Loucy (cell line): ENCODE measurements at regions not wholly inside any gene's neighbourhood (a gene's known extent, or its start where the extent isn't known, plus 50 kb on each side); places are given as distances from the start of the nearest gene placed in this dataset.
"Not testable (repeated sequence)": the region's sequence is repeated elsewhere in the genome, so short reads cannot be mapped to it uniquely, and the experiment has no call there.

ENCODE experiments used
- EZH2phosphoT487 ChIP-seq: fragments of 200-600 bp; IDR thresholded peaks from 2 replicates; pipeline ENCODE4 v1.6.1; 2018; ENCODE audit warnings: antibody characterized with exemption, mild to moderate bottlenecking, moderate library complexity, borderline replicate concordance
- TF ChIP-seq, protein P1 (sequence below): fragments of 200-600 bp; sonication (generic); conservative IDR thresholded peaks from 2 replicates; pipeline ENCODE4 v1.5.1; 2014; ENCODE audit warnings: mild to moderate bottlenecking, antibody characterized with exemption, low read length

DNA sequence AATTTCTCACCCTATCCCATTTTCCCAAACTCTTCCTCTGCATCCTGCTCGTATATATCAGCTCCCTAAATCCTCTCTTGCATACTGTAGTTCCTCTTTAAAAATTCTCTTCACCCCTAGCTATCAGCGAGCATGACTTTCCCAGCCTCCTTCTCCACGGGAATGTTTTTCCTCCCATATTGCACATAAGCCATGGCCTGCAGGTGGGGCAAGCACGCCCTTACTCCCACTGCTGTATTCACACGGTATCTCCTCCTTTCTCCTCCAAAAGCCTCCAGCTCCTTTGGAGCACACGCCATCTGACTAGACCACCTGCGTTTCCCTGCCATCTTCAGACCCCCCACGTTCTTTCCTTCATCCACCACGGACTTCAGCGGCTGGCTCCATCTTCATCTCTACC lies 208.7 kb upstream of the FRG1 start:
- TF ChIP-seq, protein P1, sequence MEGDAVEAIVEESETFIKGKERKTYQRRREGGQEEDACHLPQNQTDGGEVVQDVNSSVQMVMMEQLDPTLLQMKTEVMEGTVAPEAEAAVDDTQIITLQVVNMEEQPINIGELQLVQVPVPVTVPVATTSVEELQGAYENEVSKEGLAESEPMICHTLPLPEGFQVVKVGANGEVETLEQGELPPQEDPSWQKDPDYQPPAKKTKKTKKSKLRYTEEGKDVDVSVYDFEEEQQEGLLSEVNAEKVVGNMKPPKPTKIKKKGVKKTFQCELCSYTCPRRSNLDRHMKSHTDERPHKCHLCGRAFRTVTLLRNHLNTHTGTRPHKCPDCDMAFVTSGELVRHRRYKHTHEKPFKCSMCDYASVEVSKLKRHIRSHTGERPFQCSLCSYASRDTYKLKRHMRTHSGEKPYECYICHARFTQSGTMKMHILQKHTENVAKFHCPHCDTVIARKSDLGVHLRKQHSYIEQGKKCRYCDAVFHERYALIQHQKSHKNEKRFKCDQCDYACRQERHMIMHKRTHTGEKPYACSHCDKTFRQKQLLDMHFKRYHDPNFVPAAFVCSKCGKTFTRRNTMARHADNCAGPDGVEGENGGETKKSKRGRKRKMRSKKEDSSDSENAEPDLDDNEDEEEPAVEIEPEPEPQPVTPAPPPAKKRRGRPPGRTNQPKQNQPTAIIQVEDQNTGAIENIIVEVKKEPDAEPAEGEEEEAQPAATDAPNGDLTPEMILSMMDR, result not testable (repeated sequence)
- TF ChIP-seq EZH2phosphoT487, result not testable (repeated sequence)
